Stimulated activated CD4-positive, alpha-beta T cell treated with anti-CD3 and anti-CD28 coated beads, Interleukin-4, amount 100 ng/mL, for 1 hour (primary cell): ENCODE measurements at regions not wholly inside any gene's neighbourhood (a gene's known extent, or its start where the extent isn't known, plus 50 kb on each side); places are given as distances from the start of the nearest gene placed in this dataset.

Experiments used
- DNase-seq: peaks from one replicate; pipeline ENCODE4 v3.0.0-alpha.2; 2020

- DNase-seq = no peak
Observed at GRCh38 chr19:30648866-30649862, 277.0 kb downstream of the ZNF536 start.

GRCh38 chr19:30647891-30648720 lies 275.9 kb downstream of the ZNF536 start:
- no peak for DNase-seq

GRCh38 chr19:30646806-30647205 lies 274.6 kb downstream of the ZNF536 start:
- no peak for DNase-seq

GRCh38 chr19:30645946-30646577 lies 273.9 kb downstream of the ZNF536 start:
- no peak for DNase-seq

GRCh38 chr19:30640252-30640965 lies 268.2 kb downstream of the ZNF536 start:
- DNase-seq = no peak

- no peak for DNase-seq
Observed at GRCh38 chr19:30638889-30639288, 266.7 kb downstream of the ZNF536 start.

- no peak for DNase-seq
Observed at GRCh38 chr19:30637926-30638325, 265.7 kb downstream of the ZNF536 start.

GRCh38 chr19:30634996-30635975 lies 263.1 kb downstream of the ZNF536 start:
- DNase-seq = no peak

- no peak for DNase-seq
Observed at GRCh38 chr19:30634131-30634830, 262.1 kb downstream of the ZNF536 start.

- DNase-seq = no peak
Observed at GRCh38 chr19:30631033-30631370, 258.8 kb downstream of the ZNF536 start.

- no peak for DNase-seq
Observed at GRCh38 chr19:30630289-30631032, 258.3 kb downstream of the ZNF536 start.

GRCh38 chr19:30629086-30629485 lies 256.9 kb downstream of the ZNF536 start:
- DNase-seq = no peak

GRCh38 chr19:30626626-30626966 lies 254.4 kb downstream of the ZNF536 start:
- DNase-seq = no peak

- no peak for DNase-seq
Observed at GRCh38 chr19:30625947-30626625, 253.9 kb downstream of the ZNF536 start.

- DNase-seq = no peak
Observed at GRCh38 chr19:30622276-30622675, 250.1 kb downstream of the ZNF536 start.

- no peak for DNase-seq
Observed at GRCh38 chr19:30621326-30621920, 249.2 kb downstream of the ZNF536 start.

GRCh38 chr19:30620354-30620753 lies 248.2 kb downstream of the ZNF536 start:
- no peak for DNase-seq

GRCh38 chr19:30609656-30610270 lies 237.6 kb downstream of the ZNF536 start:
- no peak for DNase-seq

- no peak for DNase-seq
Observed at GRCh38 chr19:30608471-30608870, 236.3 kb downstream of the ZNF536 start.
